Uterus (tissue), 3 donors: ENCODE measurements at regions not wholly inside any gene's neighbourhood (a gene's known extent, or its start where the extent isn't known, plus 50 kb on each side); places are given as distances from the start of the nearest gene placed in this dataset.

Experiments used
- DNase-seq, 2 donors: peaks; one replicate each; pipeline ENCODE4 v3.0.0-alpha.2; 2019 to 2020
- H3K27ac ChIP-seq, 2 donors: fragments of 200-600 bp; sonication (generic); 1 replicate in 1 of 2; 2 replicates in 1 of 2; pipeline ENCODE4 v1.5.1; 2016 to 2018
- H3K27me3 ChIP-seq, 2 donors: fragments of 200-600 bp; sonication (generic); one replicate each; pipeline ENCODE4 v1.5.1; 2018 to 2019; ENCODE audit warnings: control low read depth in 1 of 2
- H3K36me3 ChIP-seq, 2 donors: fragments of 200-600 bp; sonication (generic); one replicate each; pipeline ENCODE4 v1.5.1; 2019; ENCODE audit warnings: control low read depth in 1 of 2
- H3K4me1 ChIP-seq, 2 donors: fragments of 200-600 bp; sonication (generic); one replicate each; pipeline ENCODE4 v1.5.1; 2018 to 2019; ENCODE audit warnings: control low read depth in 1 of 2
- H3K4me3 ChIP-seq, 2 donors: fragments of 200-600 bp; sonication (generic); 1 replicate in 1 of 2; 2 replicates in 1 of 2; pipeline ENCODE4 v1.5.1; 2018 to 2019; ENCODE audit warnings: mild to moderate bottlenecking in 1 of 2
- H3K9me3 ChIP-seq, 2 donors: fragments of 200-600 bp; sonication (generic); one replicate each; pipeline ENCODE4 v1.5.1; 2019; ENCODE audit warnings: control low read depth in 1 of 2
- POLR2A ChIP-seq, 2 donors: fragments of 450-650 bp; IDR thresholded peaks; one replicate each; pipeline ENCODE4 v1.6.1; 2016; ENCODE audit warnings: antibody characterized with exemption in 2 of 2, mild to moderate bottlenecking in 1 of 2, moderate library complexity in 1 of 2
- intact Hi-C: fragments of 100-400 bp; cut with DNase I; formaldehyde crosslinking; loops from one replicate; pipeline ENCODE4 v1.15.1; 2023; ENCODE audit warnings: low total_unique reads
- TF ChIP-seq, protein P1 (sequence below), 4 experiments: fragments of 200-600 bp in 2 of 4; fragments of 450-650 bp in 2 of 4; sonication (generic) in 2 of 4; IDR thresholded peaks; one replicate each; pipeline ENCODE4 v1.5.1; 2016 to 2019; ENCODE audit warnings: antibody characterized with exemption in 4 of 4, mild to moderate bottlenecking in 2 of 4, moderate library complexity in 1 of 4
- donor health status: DM: yes; HTN: yes; CAD: no.

- H3K9me3 ChIP-seq = no peaks in the 10 kb centered on the region
- H3K27ac ChIP-seq = no peak overlapping the region
- no peak for DNase-seq
- intact Hi-C loops = no loop called here
- H3K4me3 ChIP-seq = no peak overlapping the region
- TF ChIP-seq POLR2A (IDR thresholded peaks at IDR 0.05) = no peak
- TF ChIP-seq, protein P1, sequence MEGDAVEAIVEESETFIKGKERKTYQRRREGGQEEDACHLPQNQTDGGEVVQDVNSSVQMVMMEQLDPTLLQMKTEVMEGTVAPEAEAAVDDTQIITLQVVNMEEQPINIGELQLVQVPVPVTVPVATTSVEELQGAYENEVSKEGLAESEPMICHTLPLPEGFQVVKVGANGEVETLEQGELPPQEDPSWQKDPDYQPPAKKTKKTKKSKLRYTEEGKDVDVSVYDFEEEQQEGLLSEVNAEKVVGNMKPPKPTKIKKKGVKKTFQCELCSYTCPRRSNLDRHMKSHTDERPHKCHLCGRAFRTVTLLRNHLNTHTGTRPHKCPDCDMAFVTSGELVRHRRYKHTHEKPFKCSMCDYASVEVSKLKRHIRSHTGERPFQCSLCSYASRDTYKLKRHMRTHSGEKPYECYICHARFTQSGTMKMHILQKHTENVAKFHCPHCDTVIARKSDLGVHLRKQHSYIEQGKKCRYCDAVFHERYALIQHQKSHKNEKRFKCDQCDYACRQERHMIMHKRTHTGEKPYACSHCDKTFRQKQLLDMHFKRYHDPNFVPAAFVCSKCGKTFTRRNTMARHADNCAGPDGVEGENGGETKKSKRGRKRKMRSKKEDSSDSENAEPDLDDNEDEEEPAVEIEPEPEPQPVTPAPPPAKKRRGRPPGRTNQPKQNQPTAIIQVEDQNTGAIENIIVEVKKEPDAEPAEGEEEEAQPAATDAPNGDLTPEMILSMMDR (IDR thresholded peaks at IDR 0.05) = no peak
- H3K27me3 ChIP-seq = no peaks in the 10 kb centered on the region
- no peaks in the 10 kb centered on the region for H3K4me1 ChIP-seq
- H3K36me3 ChIP-seq = no peaks in the 10 kb centered on the region
Observed at GRCh38 chr22:49158741-49159564, 668.7 kb downstream of the BRD1 start.

- H3K27me3 ChIP-seq = no peaks in the 10 kb centered on the region
Observed at GRCh38 chr22:49157529-49158339, 669.9 kb downstream of the BRD1 start.

GRCh38 chr22:49156662-49157285 is 670.9 kb downstream of the BRD1 start:
- no peaks in the 10 kb centered on the region for H3K9me3 ChIP-seq
- intact Hi-C loops = no loop called here
- TF ChIP-seq, protein P1 (IDR thresholded peaks at IDR 0.05) = no peak
- no peak for TF ChIP-seq POLR2A (IDR thresholded peaks at IDR 0.05)
- H3K36me3 ChIP-seq = no peaks in the 10 kb centered on the region
- no peaks in the 10 kb centered on the region for H3K27me3 ChIP-seq
- no peak overlapping the region for H3K4me3 ChIP-seq
- no peaks in the 10 kb centered on the region for H3K4me1 ChIP-seq
- DNase-seq = no peak
- no peak overlapping the region for H3K27ac ChIP-seq

More at GRCh38 chr22:49157529-49158339, 669.9 kb downstream of the BRD1 start:
- Histone ChIP-seq H3K9me3 (no peaks in the 10 kb centered on the region), H3K36me3 (no peaks in the 10 kb centered on the region), H3K4me1 (no peaks in the 10 kb centered on the region), H3K4me3 (no peak overlapping the region), H3K27ac (no peak overlapping the region)
- intact Hi-C loops = no loop called here
- TF ChIP-seq, protein P1 (IDR thresholded peaks at IDR 0.05) = no peak
- TF ChIP-seq POLR2A (IDR thresholded peaks at IDR 0.05) = no peak
- no peak for DNase-seq

DNA sequence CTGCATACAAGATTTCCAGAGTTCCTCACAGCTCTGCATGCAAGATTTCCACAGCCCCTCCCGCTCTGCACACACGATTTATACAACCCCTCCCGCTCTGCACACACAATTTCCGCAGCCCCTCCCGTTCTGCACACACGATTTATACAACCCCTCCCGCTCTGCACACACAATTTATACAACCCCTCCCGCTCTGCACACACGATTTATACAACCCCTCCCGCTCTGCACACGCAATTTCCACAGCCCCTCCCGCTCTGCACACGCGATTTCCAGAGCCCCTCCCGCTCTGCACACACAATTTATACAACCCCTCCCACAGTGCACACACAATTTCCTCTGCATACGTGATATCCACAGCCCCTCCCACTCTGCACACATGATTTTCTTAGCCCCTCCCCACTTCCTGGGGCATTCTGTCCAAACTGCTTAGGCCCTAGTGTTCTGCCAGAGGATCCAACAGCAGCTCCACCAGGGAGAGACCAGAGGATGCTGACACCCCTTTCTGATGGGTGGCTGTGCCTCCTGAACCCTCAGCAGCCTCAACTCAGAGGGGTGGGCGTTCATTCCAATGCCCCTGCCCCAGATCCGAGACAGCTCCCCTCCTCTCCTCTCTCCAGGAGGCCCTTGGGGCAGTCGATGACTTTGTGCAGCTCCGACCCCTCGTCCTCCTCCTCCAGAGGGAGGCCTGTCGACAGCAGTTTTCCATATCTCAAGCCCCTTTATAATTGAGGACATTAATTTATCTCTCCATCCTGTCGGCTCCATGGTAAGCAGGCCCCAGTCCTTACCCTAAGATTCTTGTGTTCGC is 671.7 kb downstream of the BRD1 start:
- no peaks in the 10 kb centered on the region for H3K9me3 ChIP-seq
- no peak for TF ChIP-seq POLR2A (IDR thresholded peaks at IDR 0.05)
- TF ChIP-seq, protein P1 (IDR thresholded peaks at IDR 0.05) = no peak
- intact Hi-C loops = no loop called here
- no peak for DNase-seq
- H3K27ac ChIP-seq = no peak overlapping the region
- H3K27me3 ChIP-seq = no peaks in the 10 kb centered on the region
- H3K4me3 ChIP-seq = no peak overlapping the region
- no peaks in the 10 kb centered on the region for H3K4me1 ChIP-seq
- H3K36me3 ChIP-seq = no peaks in the 10 kb centered on the region
